Trophoblast cell (in vitro differentiated cells and primary cell): ENCODE measurements at regions not wholly inside any gene's neighbourhood (a gene's known extent, or its start where the extent isn't known, plus 50 kb on each side); places are given as distances from the start of the nearest gene placed in this dataset.
"Not testable (repeated sequence)": the region's sequence is repeated elsewhere in the genome, so short reads cannot be mapped to it uniquely, and the experiment has no call there.

Experiments
- DNase-seq, 2 donors: peaks; one replicate each; pipeline ENCODE4 v3.0.0-alpha.2; 2016
- H2AFZ ChIP-seq: 2 replicates; pipeline ENCODE4 v1.6.1; 2013; ENCODE audit warnings: low read length, moderate library complexity, mild to moderate bottlenecking; ENCODE audit not compliant: insufficient read depth, poor library complexity
- H2AK5ac ChIP-seq: 2 replicates; pipeline ENCODE4 v1.6.1; 2013; ENCODE audit warnings: mild to moderate bottlenecking, low read length
- H2BK120ac ChIP-seq: 2 replicates; pipeline ENCODE4 v1.6.1; 2013; ENCODE audit warnings: low read length, mild to moderate bottlenecking, moderate library complexity; ENCODE audit not compliant: insufficient read depth, poor library complexity
- H2BK12ac ChIP-seq: 2 replicates; pipeline ENCODE4 v1.6.1; 2013; ENCODE audit warnings: mild to moderate bottlenecking, low read length, moderate library complexity
- H2BK5ac ChIP-seq: 2 replicates; pipeline ENCODE4 v1.6.1; 2013; ENCODE audit warnings: low read length, low read depth, moderate library complexity, mild to moderate bottlenecking; ENCODE audit not compliant: poor library complexity
- H3K14ac ChIP-seq: 2 replicates; pipeline ENCODE4 v1.6.1; 2013; ENCODE audit warnings: mild to moderate bottlenecking, low read length
- H3K18ac ChIP-seq: 2 replicates; pipeline ENCODE4 v1.6.1; 2013; ENCODE audit warnings: mild to moderate bottlenecking, low read length
- H3K23ac ChIP-seq: 2 replicates; pipeline ENCODE4 v1.6.1; 2013; ENCODE audit warnings: low read length
- H3K27ac ChIP-seq: 2 replicates; pipeline ENCODE4 v1.5.1; 2013; ENCODE audit warnings: low read depth, mild to moderate bottlenecking, inconsistent platforms, low read length, moderate library complexity
- H3K27me3 ChIP-seq: 2 replicates; pipeline ENCODE4 v1.6.1; 2013; ENCODE audit warnings: inconsistent platforms, mild to moderate bottlenecking, low read length, moderate library complexity; ENCODE audit not compliant: insufficient read depth
- H3K36me3 ChIP-seq, 2 experiments: 1 replicate in 1 of 2; 2 replicates in 1 of 2; pipeline ENCODE4 v1.6.1; 2013; ENCODE audit warnings: low read length in 2 of 2, mild to moderate bottlenecking in 2 of 2, moderate library complexity in 1 of 2; ENCODE audit not compliant: insufficient read depth in 2 of 2, control insufficient read depth in 1 of 2
- H3K4ac ChIP-seq: 2 replicates; pipeline ENCODE4 v1.6.1; 2013; ENCODE audit warnings: low read depth, mild to moderate bottlenecking, low read length, moderate library complexity
- H3K4me1 ChIP-seq, 2 experiments: 1 replicate in 1 of 2; 2 replicates in 1 of 2; pipeline ENCODE4 v1.6.1; 2013; ENCODE audit warnings: low read length in 2 of 2, mild to moderate bottlenecking in 2 of 2, moderate library complexity in 1 of 2; ENCODE audit not compliant: insufficient read depth in 2 of 2, control insufficient read depth in 1 of 2
- H3K4me2 ChIP-seq: 2 replicates; pipeline ENCODE4 v1.6.1; 2013; ENCODE audit warnings: inconsistent platforms, mild to moderate bottlenecking, low read length, moderate library complexity
- H3K4me3 ChIP-seq: 2 replicates; pipeline ENCODE4 v1.5.1; 2013; ENCODE audit warnings: mild to moderate bottlenecking, low read depth, low read length, inconsistent platforms
- H3K79me1 ChIP-seq: one replicate; pipeline ENCODE4 v1.6.1; 2013; ENCODE audit warnings: low read length
- H3K79me2 ChIP-seq: 2 replicates; pipeline ENCODE4 v1.6.1; 2013; ENCODE audit warnings: low read length, mild to moderate bottlenecking; ENCODE audit not compliant: control insufficient read depth, insufficient read depth, poor library complexity
- H3K9ac ChIP-seq: 2 replicates; pipeline ENCODE4 v1.6.1; 2013; ENCODE audit warnings: mild to moderate bottlenecking, low read length
- H3K9me3 ChIP-seq: 2 replicates; pipeline ENCODE4 v1.6.1; 2013; ENCODE audit warnings: low read depth, mild to moderate bottlenecking, control low read depth, inconsistent platforms, low read length; ENCODE audit not compliant: insufficient read depth
- H4K12ac ChIP-seq: 2 replicates; pipeline ENCODE4 v1.6.1; 2013; ENCODE audit warnings: low read depth, mild to moderate bottlenecking, low read length, moderate library complexity
- H4K8ac ChIP-seq: 2 replicates; pipeline ENCODE4 v1.6.1; 2013; ENCODE audit warnings: low read depth, mild to moderate bottlenecking, low read length, moderate library complexity
- H4K91ac ChIP-seq: one replicate; pipeline ENCODE4 v1.6.1; 2013; ENCODE audit warnings: low read depth, mild to moderate bottlenecking, low read length, moderate library complexity
- WGBS: extraction: QIAGEN DNeasy Blood & Tissue Kit; methylation state at CpG from one replicate; pipeline ENCODE4 v1.1.7; 2013; ENCODE audit warnings: missing lambda C conversion rate; ENCODE audit not compliant: insufficient read length, insufficient coverage; ENCODE audit errors: extremely low coverage; 5-methylcytosine and 5-hydroxymethylcytosine counted together

DNA sequence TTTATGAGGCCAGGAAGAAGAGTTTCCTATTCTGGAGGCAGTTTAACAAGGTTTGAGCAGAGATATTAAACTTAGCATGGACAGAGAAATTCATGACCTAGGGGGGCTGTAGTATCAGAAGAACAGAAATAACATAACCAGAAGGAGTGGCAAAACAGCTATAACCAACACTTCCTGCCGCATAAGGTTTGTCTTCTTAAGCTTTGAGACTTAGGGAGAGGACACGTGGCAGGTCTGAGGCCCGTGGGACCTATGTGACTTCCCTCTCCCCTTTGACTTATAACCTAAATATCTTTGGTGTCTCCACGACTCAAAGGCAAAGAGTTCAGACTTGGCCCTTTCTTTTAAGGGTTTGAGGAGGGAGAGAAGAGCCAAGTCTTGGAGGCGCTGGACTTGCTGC lies 119.1 kb upstream of the PZP start:
- no peaks in the 10 kb centered on the region for H3K9me3 ChIP-seq
- H3K23ac ChIP-seq = no peak overlapping the region
- H3K18ac ChIP-seq = no peak overlapping the region
- H3K9ac ChIP-seq = no peak overlapping the region
- H2AK5ac ChIP-seq = no peak overlapping the region
- no peak overlapping the region for H2AFZ ChIP-seq
- H3K79me2 ChIP-seq = no peaks in the 10 kb centered on the region
- H4K91ac ChIP-seq = no peak overlapping the region
- H3K14ac ChIP-seq = no peak overlapping the region
- WGBS = no CpG with 5 or more reads among the region's 5 CpGs
- H3K27me3 ChIP-seq = no peaks in the 10 kb centered on the region
- H3K79me1 ChIP-seq = no peaks in the 10 kb centered on the region
- H2BK120ac ChIP-seq = no peak overlapping the region
- H3K4ac ChIP-seq = no peak overlapping the region
- no peak overlapping the region for H2BK12ac ChIP-seq
- no peak overlapping the region for H2BK5ac ChIP-seq
- H3K4me1 ChIP-seq = no peaks in the 10 kb centered on the region
- H4K12ac ChIP-seq = no peak overlapping the region
- no peak overlapping the region for H3K4me2 ChIP-seq
- no peak overlapping the region for H3K4me3 ChIP-seq
- H4K8ac ChIP-seq = no peak overlapping the region
- H3K36me3 ChIP-seq = no peaks in the 10 kb centered on the region
- H3K27ac ChIP-seq = no peak overlapping the region
- DNase-seq = no peak

DNA sequence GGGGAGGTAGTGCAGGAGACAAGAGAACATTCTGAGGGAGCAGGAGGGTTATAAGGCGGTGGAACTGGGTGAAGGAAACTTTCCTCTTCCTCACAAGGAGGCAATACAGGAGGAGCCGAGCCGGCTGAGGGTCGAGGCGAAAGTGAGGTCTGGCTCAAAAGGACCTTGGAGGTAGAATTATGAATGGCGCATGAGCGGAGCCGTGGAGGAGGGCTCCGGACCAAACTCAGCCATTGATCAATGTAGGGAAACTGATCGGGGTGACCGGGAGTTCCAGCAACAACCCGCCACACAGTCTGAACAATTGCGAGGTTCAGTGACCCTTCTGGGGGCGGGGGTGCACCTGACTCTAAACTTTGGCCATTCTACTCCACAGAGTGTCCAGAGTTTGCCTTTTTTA lies 118.7 kb upstream of the PZP start:
- not testable (repeated sequence) for H3K4me1 ChIP-seq, H3K23ac ChIP-seq, H2BK120ac ChIP-seq, H4K12ac ChIP-seq, H3K9me3 ChIP-seq, H3K9ac ChIP-seq, H3K27me3 ChIP-seq, H3K4me3 ChIP-seq, H3K4ac ChIP-seq, H3K18ac ChIP-seq, H3K36me3 ChIP-seq, H3K4me2 ChIP-seq, H2AFZ ChIP-seq, H3K27ac ChIP-seq, H3K14ac ChIP-seq, H2BK5ac ChIP-seq, H4K8ac ChIP-seq, H2BK12ac ChIP-seq, H3K79me1 ChIP-seq, H4K91ac ChIP-seq, DNase-seq, H2AK5ac ChIP-seq, H3K79me2 ChIP-seq
- WGBS = no CpG with 5 or more reads among the region's 14 CpGs

GRCh38 chr12:9326085-9326484 lies 117.9 kb upstream of the PZP start:
- Histone ChIP-seq H3K27ac (no peak overlapping the region), H2BK5ac (no peak overlapping the region), H3K23ac (no peak overlapping the region), H3K79me2 (no peaks in the 10 kb centered on the region), H4K12ac (no peak overlapping the region), H3K4me2 (no peak overlapping the region), H2BK12ac (no peak overlapping the region), H3K79me1 (no peaks in the 10 kb centered on the region), H3K4me3 (no peak overlapping the region), H2AFZ (no peak overlapping the region), H4K8ac (no peak overlapping the region), H3K4me1 (no peaks in the 10 kb centered on the region), H3K9ac (no peak overlapping the region), H3K18ac (no peak overlapping the region), H2BK120ac (no peak overlapping the region), H3K14ac (no peak overlapping the region), H2AK5ac (no peak overlapping the region), H3K9me3 (no peaks in the 10 kb centered on the region), H3K27me3 (no peaks in the 10 kb centered on the region), H4K91ac (no peak overlapping the region), H3K36me3 (no peaks in the 10 kb centered on the region), H3K4ac (no peak overlapping the region)
- no peak for DNase-seq
- WGBS = no CpG with 5 or more reads among the region's 12 CpGs

GRCh38 chr12:9325471-9325870 lies 117.3 kb upstream of the PZP start:
- H4K8ac ChIP-seq = no peak overlapping the region
- H2BK120ac ChIP-seq = no peak overlapping the region
- no peak overlapping the region for H3K4ac ChIP-seq
- H3K27me3 ChIP-seq = no peaks in the 10 kb centered on the region
- H2BK5ac ChIP-seq = no peak overlapping the region
- H2BK12ac ChIP-seq = no peak overlapping the region
- no peak overlapping the region for H4K12ac ChIP-seq
- no peak for DNase-seq
- WGBS = no CpG with 5 or more reads among the region's 10 CpGs
- no peaks in the 10 kb centered on the region for H3K9me3 ChIP-seq
- no peak overlapping the region for H3K4me2 ChIP-seq
- H3K23ac ChIP-seq = no peak overlapping the region
- no peaks in the 10 kb centered on the region for H3K79me1 ChIP-seq
- H3K14ac ChIP-seq = no peak overlapping the region
- no peaks in the 10 kb centered on the region for H3K4me1 ChIP-seq
- H2AK5ac ChIP-seq = no peak overlapping the region
- no peak overlapping the region for H3K18ac ChIP-seq
- no peak overlapping the region for H4K91ac ChIP-seq
- no peak overlapping the region for H3K4me3 ChIP-seq
- no peaks in the 10 kb centered on the region for H3K36me3 ChIP-seq
- H3K27ac ChIP-seq = no peak overlapping the region
- no peak overlapping the region for H2AFZ ChIP-seq
- no peak overlapping the region for H3K9ac ChIP-seq
- no peaks in the 10 kb centered on the region for H3K79me2 ChIP-seq
